ENCODE measurements at regions not wholly inside any gene's neighbourhood (a gene's known extent, or its start where the extent isn't known, plus 50 kb on each side); places are given as distances from the start of the nearest gene placed in this dataset.

DNA sequence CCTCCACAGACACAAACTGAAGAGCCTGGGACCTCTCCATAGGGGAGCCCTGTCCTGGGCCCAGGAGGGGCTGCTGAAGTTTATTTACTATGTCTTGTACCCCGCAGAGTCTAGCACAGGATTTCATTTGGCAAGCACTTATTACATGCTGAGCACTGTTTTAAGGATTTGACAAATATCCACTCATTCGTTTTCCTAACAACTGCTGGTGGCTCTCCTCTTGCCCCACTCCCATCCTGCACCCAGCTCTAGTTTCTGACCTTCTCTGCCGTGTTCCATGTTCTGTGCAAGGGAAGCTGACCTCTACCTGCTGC lies 127.0 kb upstream of the MAFB start:
- WGBS (ENCODE audit: insufficient coverage) = 95% methylated on average over 3 of the region's 3 CpGs
- H3K36me3 ChIP-seq (ENCODE audit: control insufficient read depth in 4 of 4, insufficient read depth in 4 of 4, low read length in 3 of 4) = no peaks in the 10 kb centered on the region
- H3K4me3 ChIP-seq (ENCODE audit: control insufficient read depth in 1 of 7, extremely low read depth in 1 of 7, insufficient read depth in 4 of 7, low read depth in 2 of 7, low read length in 6 of 7) = no peak overlapping the region
- H3K27ac ChIP-seq (ENCODE audit: insufficient read depth in 1 of 2, low read depth in 1 of 2, low read length in 2 of 2, poor library complexity in 1 of 2, severe bottlenecking in 2 of 2) = no peak overlapping the region
- DNase-seq = no peak
- H3K9me3 ChIP-seq (ENCODE audit: control extremely low read depth in 1 of 5, control insufficient read depth in 4 of 5, insufficient read depth in 2 of 5, low read depth in 1 of 5, low read length in 4 of 5) = peaks cover 0 to 4% (median 0%) of the 10 kb centered on the region in 5 experiments
- ChIA-PET CTCF (no interaction called here), POLR2A (no interaction called here)
- H3K4me1 ChIP-seq (ENCODE audit: control extremely low read depth in 1 of 4, control insufficient read depth in 4 of 4, insufficient read depth in 4 of 4, low read length in 3 of 4) = no peaks in the 10 kb centered on the region
- H3K27me3 ChIP-seq (replicated peaks in 2 of 5; ENCODE audit: control insufficient read depth in 4 of 5, insufficient read depth in 5 of 5, low read length in 4 of 5) = peaks cover 0 to 2% (median 0%) of the 10 kb centered on the region in 5 experiments

DNA sequence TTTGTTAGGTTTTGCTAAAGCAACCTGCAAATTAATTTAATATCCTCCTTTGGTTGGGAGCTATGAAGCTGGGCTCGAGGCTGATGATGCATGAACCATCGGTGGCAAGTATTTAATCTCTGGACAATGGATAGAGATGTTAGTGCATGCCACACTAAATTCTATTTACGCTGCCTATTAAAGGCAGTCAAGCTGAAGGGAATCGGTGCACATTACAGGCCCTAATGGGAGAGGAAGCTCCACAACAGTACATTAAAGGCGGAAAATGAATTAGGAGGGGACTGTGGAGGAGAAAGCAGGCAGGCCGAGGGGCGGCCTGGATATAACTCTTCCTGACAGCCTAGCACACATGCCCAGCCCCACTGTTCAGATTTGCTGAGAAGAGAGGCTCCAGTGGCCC lies 132.4 kb upstream of the MAFB start:
- peaks cover 0 to 15% (median 3%) of the 10 kb centered on the region in 5 experiments for H3K9me3 ChIP-seq (ENCODE audit: control extremely low read depth in 1 of 5, control insufficient read depth in 4 of 5, insufficient read depth in 2 of 5, low read depth in 1 of 5, low read length in 4 of 5)
- H3K27me3 ChIP-seq (replicated peaks in 2 of 5; ENCODE audit: control insufficient read depth in 4 of 5, insufficient read depth in 5 of 5, low read length in 4 of 5) = peaks cover 0 to 3% (median 0%) of the 10 kb centered on the region in 5 experiments
- ChIA-PET CTCF (no interaction called here), POLR2A (no interaction called here)
- WGBS (ENCODE audit: insufficient coverage) = 96% methylated on average over 3 of the region's 7 CpGs
- no peaks in the 10 kb centered on the region for H3K36me3 ChIP-seq (ENCODE audit: control insufficient read depth in 4 of 4, insufficient read depth in 4 of 4, low read length in 3 of 4)
- no peak overlapping the region for H3K27ac ChIP-seq (ENCODE audit: insufficient read depth in 1 of 2, low read depth in 1 of 2, low read length in 2 of 2, poor library complexity in 1 of 2, severe bottlenecking in 2 of 2)
- DNase-seq = no peak
- no peak overlapping the region for H3K4me3 ChIP-seq (ENCODE audit: control insufficient read depth in 1 of 7, extremely low read depth in 1 of 7, insufficient read depth in 4 of 7, low read depth in 2 of 7, low read length in 6 of 7)
- H3K4me1 ChIP-seq (ENCODE audit: control extremely low read depth in 1 of 4, control insufficient read depth in 4 of 4, insufficient read depth in 4 of 4, low read length in 3 of 4) = no peaks in the 10 kb centered on the region

DNA sequence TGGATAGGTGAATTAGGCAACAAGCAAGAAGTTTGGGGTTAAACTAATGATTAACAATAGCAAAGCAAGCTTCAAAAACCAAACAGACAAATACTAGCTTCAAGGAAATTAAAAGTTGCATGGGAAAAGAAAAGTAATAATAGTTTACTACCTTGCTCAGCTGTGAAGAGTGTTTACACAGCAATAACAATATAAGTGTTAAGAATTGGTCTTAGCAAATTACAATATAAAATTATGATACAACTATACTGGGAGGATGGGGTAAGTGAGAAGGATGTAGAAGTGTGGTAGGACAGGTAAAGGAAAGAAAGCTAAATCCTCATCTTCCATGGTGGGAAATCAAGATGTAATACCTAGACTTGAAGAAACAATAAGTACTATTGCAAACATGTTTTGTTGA lies 137.7 kb upstream of the MAFB start:
- Histone ChIP-seq H3K4me3 (ENCODE audit: control insufficient read depth in 1 of 7, extremely low read depth in 1 of 7, insufficient read depth in 4 of 7, low read depth in 2 of 7, low read length in 6 of 7) (no peak overlapping the region), H3K4me1 (ENCODE audit: control extremely low read depth in 1 of 4, control insufficient read depth in 4 of 4, insufficient read depth in 4 of 4, low read length in 3 of 4) (no peaks in the 10 kb centered on the region), H3K27me3 (replicated peaks in 2 of 5; ENCODE audit: control insufficient read depth in 4 of 5, insufficient read depth in 5 of 5, low read length in 4 of 5) (peaks cover 0 to 9% (median 0%) of the 10 kb centered on the region in 5 experiments), H3K9me3 (ENCODE audit: control extremely low read depth in 1 of 5, control insufficient read depth in 4 of 5, insufficient read depth in 2 of 5, low read depth in 1 of 5, low read length in 4 of 5) (peaks cover 0 to 13% (median 3%) of the 10 kb centered on the region in 5 experiments), H3K36me3 (ENCODE audit: control insufficient read depth in 4 of 4, insufficient read depth in 4 of 4, low read length in 3 of 4) (no peaks in the 10 kb centered on the region), H3K27ac (ENCODE audit: insufficient read depth in 1 of 2, low read depth in 1 of 2, low read length in 2 of 2, poor library complexity in 1 of 2, severe bottlenecking in 2 of 2) (no peak overlapping the region)
- ChIA-PET CTCF (no interaction called here), POLR2A (no interaction called here)
- DNase-seq = no peak

DNA sequence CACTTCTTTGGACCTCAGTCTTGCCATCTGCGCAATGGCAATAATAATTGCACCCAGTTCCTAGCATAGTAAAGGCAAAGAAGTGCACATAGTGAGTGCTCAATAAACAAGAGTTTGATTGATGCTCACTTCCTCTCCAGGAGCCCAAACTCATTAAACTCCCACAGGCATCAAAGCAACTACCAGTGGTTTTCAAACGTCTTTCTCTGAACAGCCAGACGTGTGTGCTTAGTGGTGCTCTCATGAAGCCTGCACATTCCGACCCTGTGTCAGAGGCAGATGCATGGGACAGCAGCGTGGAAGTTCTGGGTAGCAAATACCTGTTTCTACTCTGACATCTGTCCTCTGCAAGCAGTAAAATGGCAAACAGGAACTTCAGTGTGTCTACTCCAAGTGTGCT lies 146.3 kb upstream of the MAFB start:
- CTCF ChIA-PET = no interaction called here
- DNase-seq = no peak
- peaks cover 0 to 16% (median 0%) of the 10 kb centered on the region in 5 experiments for H3K27me3 ChIP-seq (replicated peaks in 2 of 5; ENCODE audit: control insufficient read depth in 4 of 5, insufficient read depth in 5 of 5, low read length in 4 of 5)
- H3K27ac ChIP-seq (ENCODE audit: insufficient read depth in 1 of 2, low read depth in 1 of 2, low read length in 2 of 2, poor library complexity in 1 of 2, severe bottlenecking in 2 of 2) = no peak overlapping the region
- H3K9me3 ChIP-seq (ENCODE audit: control extremely low read depth in 1 of 5, control insufficient read depth in 4 of 5, insufficient read depth in 2 of 5, low read depth in 1 of 5, low read length in 4 of 5) = peaks cover 0 to 29% (median 5%) of the 10 kb centered on the region in 5 experiments
- no peaks in the 10 kb centered on the region for H3K36me3 ChIP-seq (ENCODE audit: control insufficient read depth in 4 of 4, insufficient read depth in 4 of 4, low read length in 3 of 4)
- POLR2A ChIA-PET = no interaction called here
- WGBS (ENCODE audit: insufficient coverage) = 53% methylated on average over 4 of the region's 5 CpGs
- H3K4me3 ChIP-seq (ENCODE audit: control insufficient read depth in 1 of 7, extremely low read depth in 1 of 7, insufficient read depth in 4 of 7, low read depth in 2 of 7, low read length in 6 of 7) = no peak overlapping the region
- no peaks in the 10 kb centered on the region for H3K4me1 ChIP-seq (ENCODE audit: control extremely low read depth in 1 of 4, control insufficient read depth in 4 of 4, insufficient read depth in 4 of 4, low read length in 3 of 4)

DNA sequence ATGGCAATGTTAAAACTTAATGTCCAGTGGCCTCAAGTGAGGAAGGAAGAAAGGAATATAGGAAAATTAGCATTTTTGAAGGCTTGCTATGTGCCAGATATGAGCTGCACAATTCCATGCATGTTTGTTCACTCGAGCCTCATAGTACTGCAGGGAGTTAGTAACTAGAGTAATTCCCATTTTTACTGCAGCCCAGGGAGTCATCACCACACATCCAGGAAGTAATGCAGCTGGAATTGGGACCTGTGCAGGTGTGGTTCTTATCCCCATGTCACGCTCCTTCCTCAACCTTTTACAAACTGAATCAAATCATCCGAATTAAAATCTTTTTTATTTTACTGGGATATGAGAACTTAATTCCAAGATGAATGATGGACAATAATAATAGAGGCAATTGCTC lies 149.5 kb upstream of the MAFB start:
- H3K4me3 ChIP-seq (ENCODE audit: control insufficient read depth in 1 of 7, extremely low read depth in 1 of 7, insufficient read depth in 4 of 7, low read depth in 2 of 7, low read length in 6 of 7) = no peak overlapping the region
- CTCF ChIA-PET = no interaction called here
- H3K27me3 ChIP-seq (replicated peaks in 2 of 5; ENCODE audit: control insufficient read depth in 4 of 5, insufficient read depth in 5 of 5, low read length in 4 of 5) = peaks cover 0 to 10% (median 0%) of the 10 kb centered on the region in 5 experiments
- peaks cover 0 to 25% (median 0%) of the 10 kb centered on the region in 5 experiments for H3K9me3 ChIP-seq (ENCODE audit: control extremely low read depth in 1 of 5, control insufficient read depth in 4 of 5, insufficient read depth in 2 of 5, low read depth in 1 of 5, low read length in 4 of 5)
- H3K4me1 ChIP-seq (ENCODE audit: control extremely low read depth in 1 of 4, control insufficient read depth in 4 of 4, insufficient read depth in 4 of 4, low read length in 3 of 4) = no peaks in the 10 kb centered on the region
- H3K27ac ChIP-seq (ENCODE audit: insufficient read depth in 1 of 2, low read depth in 1 of 2, low read length in 2 of 2, poor library complexity in 1 of 2, severe bottlenecking in 2 of 2) = no peak overlapping the region
- H3K36me3 ChIP-seq (ENCODE audit: control insufficient read depth in 4 of 4, insufficient read depth in 4 of 4, low read length in 3 of 4) = no peaks in the 10 kb centered on the region
- POLR2A ChIA-PET = no interaction called here
- DNase-seq = no peak
- WGBS (ENCODE audit: insufficient coverage) = 100% methylated on average over 1 of the region's 3 CpGs

DNA sequence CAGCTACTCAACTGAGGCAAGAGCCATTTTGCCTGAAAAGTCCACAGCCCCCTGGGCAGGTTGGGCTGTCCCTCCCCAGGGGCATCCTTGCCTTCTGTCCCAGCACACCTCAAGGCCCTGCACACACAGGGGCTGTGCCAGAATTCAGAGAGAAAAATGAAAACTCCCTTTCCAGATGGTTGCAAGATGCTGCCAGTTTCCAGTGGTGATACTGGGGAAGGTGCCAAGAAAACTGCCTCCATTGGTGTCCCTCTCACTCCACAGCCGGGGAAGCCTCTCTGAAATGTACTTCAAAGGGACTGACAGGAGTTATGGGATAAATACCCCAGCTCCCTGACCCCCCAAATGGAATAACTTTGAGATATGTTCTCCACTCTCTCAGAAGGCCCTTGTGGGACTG lies 154.2 kb upstream of the MAFB start:
- H3K4me3 ChIP-seq (ENCODE audit: control insufficient read depth in 1 of 7, extremely low read depth in 1 of 7, insufficient read depth in 4 of 7, low read depth in 2 of 7, low read length in 6 of 7) = no peak overlapping the region
- no peak for DNase-seq
- H3K36me3 ChIP-seq (ENCODE audit: control insufficient read depth in 4 of 4, insufficient read depth in 4 of 4, low read length in 3 of 4) = no peaks in the 10 kb centered on the region
- peaks cover 0 to 19% (median 0%) of the 10 kb centered on the region in 5 experiments for H3K9me3 ChIP-seq (ENCODE audit: control extremely low read depth in 1 of 5, control insufficient read depth in 4 of 5, insufficient read depth in 2 of 5, low read depth in 1 of 5, low read length in 4 of 5)
- ChIA-PET CTCF (no interaction called here), POLR2A (no interaction called here)
- H3K27me3 ChIP-seq (replicated peaks in 2 of 5; ENCODE audit: control insufficient read depth in 4 of 5, insufficient read depth in 5 of 5, low read length in 4 of 5) = peaks cover 0 to 2% (median 0%) of the 10 kb centered on the region in 5 experiments
- H3K27ac ChIP-seq (ENCODE audit: insufficient read depth in 1 of 2, low read depth in 1 of 2, low read length in 2 of 2, poor library complexity in 1 of 2, severe bottlenecking in 2 of 2) = no peak overlapping the region
- H3K4me1 ChIP-seq (ENCODE audit: control extremely low read depth in 1 of 4, control insufficient read depth in 4 of 4, insufficient read depth in 4 of 4, low read length in 3 of 4) = peaks cover 0 to 5% (median 1%) of the 10 kb centered on the region in 4 experiments
- WGBS (ENCODE audit: insufficient coverage) = 100% methylated on average over 1 of the region's 1 CpG

DNA sequence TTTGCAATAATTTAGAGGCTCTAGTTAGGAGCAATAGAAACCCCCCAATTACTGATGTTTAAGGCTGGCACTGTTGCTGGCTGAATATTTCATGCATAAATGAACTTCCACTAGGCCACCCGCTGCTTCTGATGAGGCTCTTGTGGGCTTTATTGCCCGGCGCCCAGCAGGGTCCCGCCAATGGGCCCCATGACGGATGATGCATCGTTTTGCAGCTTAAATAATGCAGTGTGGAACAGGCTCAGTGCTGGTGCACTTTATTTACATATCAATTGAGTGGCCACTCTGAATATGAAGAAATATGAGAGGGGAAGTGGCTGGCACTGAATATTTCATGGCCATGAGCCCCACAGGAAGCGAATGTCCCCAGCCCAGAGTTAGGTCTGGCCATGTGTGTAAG lies 155.3 kb upstream of the MAFB start:
- WGBS (ENCODE audit: insufficient coverage) = 92% methylated on average over 6 of the region's 7 CpGs
- POLR2A ChIA-PET = no interaction called here
- no peaks in the 10 kb centered on the region for H3K36me3 ChIP-seq (ENCODE audit: control insufficient read depth in 4 of 4, insufficient read depth in 4 of 4, low read length in 3 of 4)

More for the DNA sequence above, 155.3 kb upstream of the MAFB start:
- no peak for DNase-seq
- peaks cover 0 to 2% (median 0%) of the 10 kb centered on the region in 5 experiments for H3K27me3 ChIP-seq (replicated peaks in 2 of 5; ENCODE audit: control insufficient read depth in 4 of 5, insufficient read depth in 5 of 5, low read length in 4 of 5)
- peaks cover 0 to 17% (median 0%) of the 10 kb centered on the region in 5 experiments for H3K9me3 ChIP-seq (ENCODE audit: control extremely low read depth in 1 of 5, control insufficient read depth in 4 of 5, insufficient read depth in 2 of 5, low read depth in 1 of 5, low read length in 4 of 5)
- CTCF ChIA-PET = no interaction called here
- peaks cover 0 to 5% (median 1%) of the 10 kb centered on the region in 4 experiments for H3K4me1 ChIP-seq (ENCODE audit: control extremely low read depth in 1 of 4, control insufficient read depth in 4 of 4, insufficient read depth in 4 of 4, low read length in 3 of 4)
- no peak overlapping the region for H3K27ac ChIP-seq (ENCODE audit: insufficient read depth in 1 of 2, low read depth in 1 of 2, low read length in 2 of 2, poor library complexity in 1 of 2, severe bottlenecking in 2 of 2)
- H3K4me3 ChIP-seq (ENCODE audit: control insufficient read depth in 1 of 7, extremely low read depth in 1 of 7, insufficient read depth in 4 of 7, low read depth in 2 of 7, low read length in 6 of 7) = no peak overlapping the region

Data from common myeloid progenitor, CD34-positive (primary cell).